ENCODE measurements at regions not wholly inside any gene's neighbourhood (a gene's known extent, or its start where the extent isn't known, plus 50 kb on each side); places are given as distances from the start of the nearest gene placed in this dataset.
"Not testable (repeated sequence)": the region's sequence is repeated elsewhere in the genome, so short reads cannot be mapped to it uniquely, and the experiment has no call there.

GRCh38 chr4:79611026-79611425 lies 203.0 kb upstream of the GK2 start:
- DNase-seq, result no peak

GRCh38 chr4:79609817-79610216 lies 201.8 kb upstream of the GK2 start:
- no peak for DNase-seq

- no peak for DNase-seq
Measured at GRCh38 chr4:79607979-79608378, 200.0 kb upstream of the GK2 start.

GRCh38 chr4:79604152-79604551 lies 196.1 kb upstream of the GK2 start:
- DNase-seq, result no peak

- no peak for DNase-seq
Measured at GRCh38 chr4:79603681-79604080, 195.7 kb upstream of the GK2 start.

GRCh38 chr4:79599691-79600090 lies 191.7 kb upstream of the GK2 start:
- DNase-seq, result no peak

- DNase-seq, result no peak
Measured at GRCh38 chr4:79598801-79599200, 190.8 kb upstream of the GK2 start.

- no peak for DNase-seq
Measured at GRCh38 chr4:79598214-79598613, 190.2 kb upstream of the GK2 start.

- no peak for DNase-seq
Measured at GRCh38 chr4:79597266-79597665, 189.2 kb upstream of the GK2 start.

GRCh38 chr4:79592218-79592617 lies 184.2 kb upstream of the GK2 start:
- DNase-seq, result not testable (repeated sequence)

GRCh38 chr4:79588679-79589078 lies 180.7 kb upstream of the GK2 start:
- DNase-seq, result no peak

GRCh38 chr4:79587207-79587606 lies 179.2 kb upstream of the GK2 start:
- DNase-seq, result not testable (repeated sequence)

GRCh38 chr4:79585834-79586233 lies 177.8 kb upstream of the GK2 start:
- DNase-seq, result no peak

GRCh38 chr4:79585330-79585729 lies 177.3 kb upstream of the GK2 start:
- no peak for DNase-seq

GRCh38 chr4:79584902-79585301 lies 176.9 kb upstream of the GK2 start:
- peak in 1 of 3 donors; percentile 19 for DNase-seq

GRCh38 chr4:79584352-79584751 lies 176.3 kb upstream of the GK2 start:
- DNase-seq, result peak; percentile 11 to 43 (median 15)

GRCh38 chr4:79578606-79579005 lies 170.6 kb upstream of the GK2 start:
- DNase-seq, result no peak

- DNase-seq, result peak; percentile 42 to 76 (median 58)
Measured at GRCh38 chr4:79576429-79576753, 168.4 kb upstream of the GK2 start.

GRCh38 chr4:79575709-79576428 lies 167.8 kb upstream of the GK2 start:
- peak; percentile 20 to 58 (median 53) for DNase-seq

- DNase-seq, result no peak
Measured at GRCh38 chr4:79574741-79575451, 166.9 kb upstream of the GK2 start.

- DNase-seq, result no peak
Measured at GRCh38 chr4:79563219-79563618, 155.2 kb upstream of the GK2 start.

GRCh38 chr4:79561751-79562150 lies 153.7 kb upstream of the GK2 start:
- no peak for DNase-seq

- DNase-seq, result not testable (repeated sequence)
Measured at GRCh38 chr4:79559398-79559797, 151.4 kb upstream of the GK2 start.

- DNase-seq, result no peak
Measured at GRCh38 chr4:79552311-79552710, 144.3 kb upstream of the GK2 start.

Data from muscle of back (tissue), 3 donors.